ENCODE measurements at regions not wholly inside any gene's neighbourhood (a gene's known extent, or its start where the extent isn't known, plus 50 kb on each side); places are given as distances from the start of the nearest gene placed in this dataset.
A peak's percentile ranks its signal among the peaks of the same experiment; 100 is the strongest.

DNA sequence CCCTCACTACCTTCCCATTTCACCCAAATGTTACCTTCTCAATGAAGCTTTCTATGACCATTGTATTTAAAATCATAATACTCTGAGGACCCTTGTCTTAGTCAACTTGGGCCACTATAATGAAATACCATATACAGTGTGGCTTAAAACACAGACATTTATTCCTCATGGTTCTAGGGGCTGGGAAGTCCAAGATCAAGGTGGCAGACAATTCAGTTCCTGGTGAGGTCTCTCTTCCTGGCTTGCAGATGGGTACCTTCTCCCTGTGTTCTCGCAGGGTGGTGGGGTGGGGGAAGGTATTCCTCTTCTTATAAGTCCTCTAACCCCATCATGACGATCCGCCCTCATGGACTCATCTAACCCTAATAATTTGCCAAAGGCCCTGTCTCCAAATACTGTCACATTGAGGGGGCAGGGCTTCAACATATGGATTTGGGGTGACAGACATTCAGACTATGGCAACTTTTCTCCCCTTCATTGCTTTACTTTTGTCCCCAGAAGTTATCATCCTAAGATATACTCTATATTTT, 163.7 kb upstream of the PWP1 start:
- DNase-seq (ENCODE audit: low spot score): no peak
- no peak for FAIRE-seq

DNA sequence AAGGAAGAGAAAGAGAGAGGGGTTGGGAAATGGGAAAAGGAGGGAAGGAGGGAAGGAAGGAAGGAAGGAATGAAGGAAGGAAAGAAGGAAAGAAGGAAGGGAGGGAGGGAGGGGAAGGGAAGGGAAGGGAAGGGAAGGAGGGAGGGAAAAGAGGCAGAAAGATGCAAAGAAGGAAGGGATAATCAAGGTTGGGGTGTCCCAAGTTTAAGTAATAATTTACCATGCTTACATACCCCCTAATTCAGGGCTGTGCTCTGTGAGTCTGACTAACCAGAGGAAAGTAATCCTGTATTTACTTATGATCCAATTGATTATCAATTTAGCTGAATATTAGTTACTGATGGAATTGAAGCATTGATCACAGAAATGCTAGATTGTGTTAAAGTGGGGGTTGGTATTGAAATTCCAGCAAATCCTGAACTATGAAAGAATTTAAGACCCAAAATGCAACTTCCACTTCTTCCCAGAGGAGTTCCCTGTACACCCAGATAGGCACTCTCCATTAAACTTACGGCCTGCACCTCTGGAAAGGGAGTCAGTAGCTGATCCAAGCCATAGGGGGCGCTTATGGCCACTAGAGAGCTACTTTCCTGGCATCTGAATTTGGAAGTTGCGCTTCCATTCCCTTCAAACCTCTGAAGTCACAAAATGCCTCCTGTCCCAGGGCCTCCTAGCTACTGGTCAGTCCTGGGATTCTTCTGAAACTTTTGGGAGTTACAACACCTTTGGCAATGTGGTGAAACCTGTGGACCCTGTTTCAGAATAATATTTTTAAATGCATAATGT, 162.7 kb upstream of the PWP1 start:
- FAIRE-seq (no peak), DNase-seq (ENCODE audit: low spot score) (no peak)

GRCh38 chr12:107523775-107524535, 161.6 kb upstream of the PWP1 start:
- FAIRE-seq: no peak

GRCh38 chr12:107525063-107525718, 160.4 kb upstream of the PWP1 start:
- FAIRE-seq: no peak
- DNase-seq (ENCODE audit: low spot score): no peak

More at GRCh38 chr12:107523775-107524535, 161.6 kb upstream of the PWP1 start:
- DNase-seq (ENCODE audit: low spot score): no peak

DNA sequence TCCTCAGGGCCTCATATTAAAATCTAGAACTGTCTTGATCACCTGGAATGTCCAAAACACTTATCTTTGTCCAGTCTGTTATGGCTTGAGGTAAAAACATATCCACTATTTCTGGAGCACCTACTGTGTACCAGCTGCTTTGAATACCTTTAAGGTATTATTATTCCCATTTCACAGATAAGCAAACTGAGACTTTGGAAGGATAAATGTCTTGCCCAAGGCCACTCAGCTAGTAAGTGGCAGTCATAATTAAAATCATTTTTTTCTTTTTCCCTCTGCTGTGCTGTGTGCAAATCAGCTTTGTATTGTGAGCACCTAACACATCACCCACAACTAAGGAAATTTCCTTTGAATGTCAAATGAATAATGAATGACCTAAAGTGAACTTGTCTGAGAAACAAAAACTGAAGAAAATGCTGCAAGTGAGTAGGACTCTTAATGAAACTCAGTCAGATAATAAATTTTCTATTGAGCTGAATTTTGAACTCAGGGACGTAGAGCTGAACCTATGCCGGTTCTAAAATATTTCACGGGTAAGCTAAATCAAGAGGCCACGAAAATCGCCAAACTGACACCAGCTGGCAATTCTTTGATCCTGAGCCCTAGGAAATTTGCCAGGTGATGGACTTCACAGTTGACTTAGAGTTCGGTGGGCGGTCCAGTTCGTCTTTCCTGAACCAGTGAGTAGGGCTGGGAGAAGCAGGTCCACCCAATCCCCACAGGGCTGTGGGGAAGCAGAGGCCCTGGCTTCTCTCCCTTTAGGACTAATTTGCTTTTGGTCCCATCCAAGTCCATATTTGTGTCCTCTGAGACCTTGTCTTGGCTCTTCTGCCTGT, 159.7 kb upstream of the PWP1 start:
- DNase-seq (ENCODE audit: low spot score) (no peak), FAIRE-seq (no peak)

DNA sequence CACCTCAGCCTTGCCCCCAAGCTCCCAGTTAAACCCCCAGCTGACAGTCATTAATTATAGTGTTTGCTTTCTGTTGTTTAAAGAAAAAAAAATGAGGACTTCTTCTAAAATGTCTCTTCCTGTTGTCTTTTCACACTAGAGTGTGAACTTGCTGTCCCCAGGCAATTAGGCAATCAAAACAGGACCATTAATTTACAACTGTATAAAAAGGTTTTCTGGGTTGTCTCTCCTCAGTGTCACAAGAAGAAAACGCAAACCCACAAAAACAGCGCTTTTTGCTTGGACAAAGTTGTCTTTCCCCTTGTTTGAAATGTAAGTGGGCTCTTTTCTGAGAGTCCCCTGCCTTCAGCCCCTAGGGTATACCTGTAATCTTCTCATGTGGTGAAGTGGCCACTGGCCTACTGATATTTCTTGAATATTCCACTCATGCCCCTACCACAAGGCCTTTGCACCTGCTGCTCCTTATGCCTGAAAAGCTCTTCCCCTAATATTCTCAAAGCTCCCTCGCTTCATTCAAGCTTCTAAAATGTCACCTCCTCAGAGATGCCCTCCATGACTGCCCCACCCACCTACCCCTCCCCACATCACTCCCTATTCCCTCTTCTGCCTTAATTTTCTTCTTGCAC, 158.9 kb upstream of the PWP1 start:
- DNase-seq (ENCODE audit: low spot score): no peak
- no peak for FAIRE-seq

- FAIRE-seq (peak; percentile 97), DNase-seq (ENCODE audit: low spot score) (no peak)
Measured at GRCh38 chr12:107528731-107529365, 156.8 kb upstream of the PWP1 start.

DNA sequence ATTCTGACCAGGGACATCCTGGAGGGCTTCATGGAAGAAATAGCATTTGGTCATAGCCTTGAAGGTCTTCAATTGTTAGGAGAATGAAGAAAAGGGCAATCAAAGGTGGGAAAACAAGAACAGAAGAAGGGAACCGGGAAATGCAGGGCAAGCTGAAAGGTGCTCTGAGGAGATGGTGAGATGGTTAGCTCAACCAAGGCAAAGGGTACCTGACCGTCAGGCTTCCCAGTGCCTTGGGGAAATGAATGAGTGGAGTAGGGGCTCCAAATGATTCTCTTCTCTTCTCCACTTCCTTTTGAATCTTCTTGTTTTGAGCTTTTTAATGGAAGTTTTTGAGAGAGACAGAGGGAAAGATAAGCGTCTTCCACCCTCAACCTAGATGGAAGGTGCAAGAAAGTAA, 155.6 kb upstream of the PWP1 start:
- FAIRE-seq: no peak
- DNase-seq (ENCODE audit: low spot score): no peak

DNA sequence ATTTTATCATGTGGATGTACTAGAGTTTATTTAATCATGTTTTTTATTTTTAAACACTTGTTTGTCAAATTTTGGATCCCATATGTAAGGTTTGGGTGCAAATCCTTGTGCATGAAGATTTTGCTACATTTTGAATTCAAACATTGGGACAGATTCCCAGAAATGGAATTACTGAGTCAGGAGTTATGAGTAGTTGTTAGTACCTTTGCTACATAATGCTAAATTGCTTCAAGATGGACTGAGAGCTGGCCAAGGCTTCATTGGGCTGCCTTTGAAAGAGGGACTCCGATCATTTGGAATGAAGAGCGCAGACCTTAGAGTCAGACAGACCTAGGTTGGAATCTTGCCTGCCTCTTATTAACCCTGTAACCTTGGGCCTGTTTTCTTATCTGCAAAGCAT, 154.9 kb upstream of the PWP1 start:
- FAIRE-seq (no peak), DNase-seq (ENCODE audit: low spot score) (no peak)

DNA sequence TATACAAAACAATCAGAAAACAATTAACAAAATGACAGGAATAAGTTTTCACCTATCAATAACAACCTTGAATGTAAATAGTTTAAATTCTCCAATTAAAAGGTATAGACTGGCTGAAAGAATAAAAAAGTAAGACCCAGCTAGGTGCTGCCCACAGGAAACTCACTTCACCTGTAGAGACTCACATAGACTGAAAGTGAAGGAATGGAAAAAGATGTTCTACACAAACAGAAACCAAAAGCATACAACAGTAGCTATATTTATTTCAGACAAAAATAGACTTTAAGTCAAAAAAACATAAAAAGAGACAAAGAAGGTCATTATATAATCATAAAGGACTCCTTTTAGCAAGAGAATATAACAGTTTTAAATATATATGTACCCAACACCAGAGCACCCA, 152.4 kb upstream of the PWP1 start:
- no peak for FAIRE-seq
- DNase-seq (ENCODE audit: low spot score): no peak

DNA sequence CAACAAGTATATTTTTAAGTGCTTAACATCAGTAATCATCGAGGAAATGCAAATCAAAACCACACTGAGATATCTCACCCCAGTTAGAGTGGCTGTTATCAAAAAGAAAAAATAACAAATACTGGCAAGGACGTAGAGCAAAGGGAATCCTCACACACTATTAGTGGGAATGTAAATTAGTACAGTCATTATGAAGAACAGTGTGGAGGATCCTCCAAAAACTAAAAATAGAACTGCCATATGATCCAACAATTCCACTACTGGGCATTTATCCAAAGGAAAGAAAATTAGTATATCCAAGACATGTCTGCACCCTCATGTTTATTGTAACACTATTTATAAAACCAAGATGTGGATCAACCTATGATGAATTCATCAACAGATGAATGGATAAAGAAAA, 149.0 kb upstream of the PWP1 start:
- DNase-seq (ENCODE audit: low spot score) (no peak), FAIRE-seq (no peak)

DNA sequence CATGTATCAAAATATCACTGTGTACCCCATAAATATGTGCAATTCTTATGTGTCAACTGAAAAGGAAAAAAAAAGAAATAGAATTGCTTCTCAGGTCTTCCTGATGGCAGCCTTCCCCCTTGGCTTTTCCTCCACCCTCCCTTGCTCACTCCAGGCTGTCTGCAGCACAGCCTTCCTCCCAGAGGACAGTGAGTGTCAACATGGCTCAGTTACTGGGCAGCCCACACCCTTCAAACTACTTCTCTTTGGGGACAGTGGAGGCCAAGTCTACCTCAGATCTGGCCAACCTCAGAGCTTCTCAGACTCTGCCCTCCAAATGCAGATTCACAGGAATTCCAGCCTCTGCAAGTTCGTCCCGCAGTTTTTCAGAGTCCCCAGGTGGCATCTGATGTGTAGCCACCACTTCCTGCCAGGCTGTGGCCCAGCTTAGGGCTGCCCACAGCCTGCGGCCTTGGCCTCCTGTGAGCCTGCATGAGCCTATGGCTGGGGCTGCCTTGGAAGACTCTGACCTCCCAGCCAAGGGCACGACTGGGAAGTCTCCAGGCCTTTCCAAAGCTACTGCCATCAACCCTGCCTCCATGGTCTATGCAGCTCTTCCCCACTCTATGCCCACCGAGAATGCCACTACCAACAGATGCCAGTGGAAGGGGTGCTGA, 148.0 kb upstream of the PWP1 start:
- DNase-seq (ENCODE audit: low spot score) (no peak), FAIRE-seq (no peak)

GRCh38 chr12:107539196-107539939, 146.2 kb upstream of the PWP1 start:
- FAIRE-seq (no peak), DNase-seq (ENCODE audit: low spot score) (no peak)

GRCh38 chr12:107541001-107541705, 144.4 kb upstream of the PWP1 start:
- DNase-seq (ENCODE audit: low spot score): no peak
- no peak for FAIRE-seq

GRCh38 chr12:107543416-107543815, 142.2 kb upstream of the PWP1 start:
- DNase-seq (ENCODE audit: low spot score) (no peak), FAIRE-seq (no peak)

- DNase-seq (ENCODE audit: low spot score) (no peak), FAIRE-seq (no peak)
Measured at GRCh38 chr12:107543841-107544240, 141.8 kb upstream of the PWP1 start.

- FAIRE-seq: no peak
- no peak for DNase-seq (ENCODE audit: low spot score)
Measured at GRCh38 chr12:107544937-107545336, 140.7 kb upstream of the PWP1 start.

DNA sequence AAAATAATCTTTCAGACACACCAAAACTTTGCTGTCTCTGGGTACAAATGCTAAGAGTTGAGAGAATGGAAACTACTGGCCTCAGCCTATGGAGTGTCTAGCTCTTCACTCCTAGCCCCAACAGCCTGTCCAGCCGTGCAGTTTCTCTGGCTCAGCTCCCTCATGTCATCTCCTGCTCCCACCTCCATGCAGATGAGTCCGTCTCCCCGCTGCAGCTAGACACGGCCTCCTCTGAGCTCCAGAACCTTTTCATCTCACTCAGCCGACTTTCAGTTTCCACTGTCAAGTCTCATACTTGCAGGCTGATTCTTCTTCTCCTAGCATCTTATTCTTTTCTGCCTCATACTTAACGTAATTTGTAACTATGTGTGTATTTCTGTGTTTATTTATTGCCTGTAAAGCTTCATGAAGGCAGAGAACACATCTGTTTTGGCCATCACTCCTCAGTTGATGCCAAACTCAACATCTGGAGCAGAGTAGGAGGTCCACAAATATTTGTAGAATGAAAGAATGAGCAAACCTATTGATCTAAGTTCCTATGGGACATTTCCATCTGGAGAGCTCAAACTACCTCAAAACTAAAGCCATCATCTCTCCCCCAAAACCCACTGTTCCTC, 139.8 kb upstream of the PWP1 start:
- no peak for DNase-seq (ENCODE audit: low spot score)
- FAIRE-seq: no peak

Measured in urothelium cell line (cell line).